CD4-positive, alpha-beta T cell (primary cell): ENCODE measurements at regions not wholly inside any gene's neighbourhood (a gene's known extent, or its start where the extent isn't known, plus 50 kb on each side); places are given as distances from the start of the nearest gene placed in this dataset.

ENCODE experiments used
- ATAC-seq: fragments of 200-7000 bp; cut with Tn5 transposase; one replicate; pipeline ENCODE4 v1.10.0; 2022; ENCODE audit warnings: mild to moderate bottlenecking; ENCODE audit not compliant: poor library complexity
- CTCF ChIA-PET: fragments of 350-600 bp; sonication (Branson Sonifier 250); formaldehyde crosslinking; loops from one replicate; lab custom pipeline; 2021; ENCODE audit warnings: antibody characterized with exemption, inconsistent platforms; lab: Charles Lee
- POLR2A ChIA-PET: fragments of 350-600 bp; sonication (Branson Sonifier 250); formaldehyde crosslinking; loops from one replicate; lab custom pipeline; 2021; ENCODE audit warnings: antibody characterized with exemption, inconsistent platforms; lab: Charles Lee
- DNase-seq, 14 experiments: peaks; one replicate each; pipeline ENCODE4 v3.0.0-alpha.2; 2013 to 2020; ENCODE audit warnings: mixed read lengths in 2 of 14
- H3K27ac ChIP-seq, 2 donors: one replicate each; pipeline versions ENCODE4 v1.5.1 to v1.7.0; 2013; ENCODE audit warnings: low read length in 2 of 2, low read depth in 1 of 2, mild to moderate bottlenecking in 1 of 2
- H3K27me3 ChIP-seq, 2 experiments: 1 replicate in 1 of 2; 2 replicates in 1 of 2; pipeline versions ENCODE4 v1.6.1 to v1.7.0; 2013; ENCODE audit warnings: low read length in 2 of 2, control low read depth in 1 of 2, mild to moderate bottlenecking in 1 of 2, moderate library complexity in 1 of 2; ENCODE audit not compliant: insufficient read depth in 2 of 2, control insufficient read depth in 1 of 2
- H3K36me3 ChIP-seq: one replicate; pipeline ENCODE4 v1.6.1; 2013; ENCODE audit warnings: low read length, control low read depth; ENCODE audit not compliant: insufficient read depth
- H3K4me1 ChIP-seq: one replicate; pipeline ENCODE4 v1.6.1; 2013; ENCODE audit warnings: low read length, control low read depth; ENCODE audit not compliant: insufficient read depth
- H3K4me3 ChIP-seq: one replicate; pipeline ENCODE4 v1.5.1; 2013; ENCODE audit warnings: mild to moderate bottlenecking, low read length, moderate library complexity
- H3K9me3 ChIP-seq, 2 experiments: 1 replicate in 1 of 2; 2 replicates in 1 of 2; pipeline versions ENCODE4 v1.6.1 to v1.7.0; 2013; ENCODE audit warnings: low read length in 2 of 2, mild to moderate bottlenecking in 2 of 2, control low read depth in 1 of 2, moderate library complexity in 1 of 2; ENCODE audit not compliant: control insufficient read depth in 1 of 2, insufficient read depth in 1 of 2
- H3K27ac Mint-ChIP-seq: one replicate; pipeline ENCODE4 v1.8.0; 2020; ENCODE audit warnings: mixed read lengths
- H3K27me3 Mint-ChIP-seq: one replicate; pipeline ENCODE4 v1.8.0; 2021; ENCODE audit warnings: mixed read lengths
- H3K36me3 Mint-ChIP-seq: one replicate; pipeline ENCODE4 v1.8.0; 2021; ENCODE audit warnings: low read depth, mixed read lengths
- H3K4me1 Mint-ChIP-seq: one replicate; pipeline ENCODE4 v1.8.0; 2021; ENCODE audit warnings: low read depth, mixed read lengths
- H3K4me3 Mint-ChIP-seq: one replicate; pipeline ENCODE4 v1.8.0; 2020; ENCODE audit warnings: mild to moderate bottlenecking, mixed read lengths
- H3K9me3 Mint-ChIP-seq: one replicate; pipeline ENCODE4 v1.8.0; 2020; ENCODE audit warnings: mixed read lengths
- CTCF ChIP-seq: fragments of 200-600 bp; IDR thresholded peaks from one replicate; pipeline ENCODE4 v1.8.0; 2022; ENCODE audit warnings: antibody characterized with exemption, mild to moderate bottlenecking
- intact Hi-C, 2 experiments: fragments of 100-400 bp; cut with DNase I in 1 of 2; cut with micrococcal nuclease in 1 of 2; formaldehyde crosslinking; loops; one replicate each; pipeline versions ENCODE4 v1.15.1 to v1.9.0; 2023 to 2025; cut with DNase I, micrococcal nuclease

GRCh38 chr6:15077961-15078360 lies 167.9 kb upstream of the JARID2 start:
- H3K4me3 ChIP-seq, result no peak overlapping the region
- DNase-seq (no peak), ATAC-seq (no peak)
- ChIA-PET CTCF (no interaction called here), POLR2A (no interaction called here)
- intact Hi-C loops, result no loop called here
- no peaks in the 10 kb centered on the region for H3K4me1 ChIP-seq
- H3K27ac Mint-ChIP-seq, result no peak overlapping the region
- no peaks in the 10 kb centered on the region for H3K36me3 ChIP-seq
- H3K9me3 Mint-ChIP-seq, result no peaks in the 10 kb centered on the region
- no peak overlapping the region for H3K4me3 Mint-ChIP-seq
- H3K27me3 ChIP-seq, result no peaks in the 10 kb centered on the region
- H3K27ac ChIP-seq, result no peak overlapping the region
- no peaks in the 10 kb centered on the region for H3K27me3 Mint-ChIP-seq
- no peaks in the 10 kb centered on the region for H3K36me3 Mint-ChIP-seq
- H3K9me3 ChIP-seq, result no peaks in the 10 kb centered on the region
- no peak for TF ChIP-seq CTCF
- H3K4me1 Mint-ChIP-seq, result peaks cover 7% of the 10 kb centered on the region

- Histone ChIP-seq H3K27me3 (no peaks in the 10 kb centered on the region), H3K4me3 (no peak overlapping the region), H3K4me1 (no peaks in the 10 kb centered on the region), H3K9me3 (no peaks in the 10 kb centered on the region), H3K36me3 (no peaks in the 10 kb centered on the region), H3K27ac (no peak overlapping the region)
- Mint-ChIP-seq H3K27me3 (no peaks in the 10 kb centered on the region), H3K27ac (no peak overlapping the region), H3K9me3 (no peaks in the 10 kb centered on the region), H3K4me1 (peaks cover 7% of the 10 kb centered on the region), H3K36me3 (no peaks in the 10 kb centered on the region), H3K4me3 (no peak overlapping the region)
- no peak for ATAC-seq
- intact Hi-C loops, result no loop called here
- TF ChIP-seq CTCF, result no peak
- POLR2A ChIA-PET, result no interaction called here
- CTCF ChIA-PET, result no interaction called here
- DNase-seq, result no peak
Measured at GRCh38 chr6:15079288-15079817, 166.5 kb upstream of the JARID2 start.

GRCh38 chr6:15080895-15081294 lies 165.0 kb upstream of the JARID2 start:
- H3K9me3 Mint-ChIP-seq, result no peaks in the 10 kb centered on the region
- intact Hi-C loops, result no loop called here
- Histone ChIP-seq H3K27ac (no peak overlapping the region), H3K4me3 (no peak overlapping the region), H3K9me3 (no peaks in the 10 kb centered on the region), H3K4me1 (no peaks in the 10 kb centered on the region), H3K36me3 (no peaks in the 10 kb centered on the region), H3K27me3 (no peaks in the 10 kb centered on the region)
- ChIA-PET CTCF (no interaction called here), POLR2A (no interaction called here)
- no peak for TF ChIP-seq CTCF
- H3K27ac Mint-ChIP-seq, result no peak overlapping the region
- DNase-seq, result no peak
- no peaks in the 10 kb centered on the region for H3K27me3 Mint-ChIP-seq
- H3K4me1 Mint-ChIP-seq, result peaks cover 7% of the 10 kb centered on the region
- H3K36me3 Mint-ChIP-seq, result no peaks in the 10 kb centered on the region
- ATAC-seq, result no peak
- no peak overlapping the region for H3K4me3 Mint-ChIP-seq
